Activated CD4-positive, alpha-beta T cell treated with anti-CD3 and anti-CD28 coated beads, Interleukin-2, amount 10 ng/mL, durations not matched to agents 24 days and 14 days (primary cell): ENCODE measurements at regions not wholly inside any gene's neighbourhood (a gene's known extent, or its start where the extent isn't known, plus 50 kb on each side); places are given as distances from the start of the nearest gene placed in this dataset.

ENCODE experiments used
- DNase-seq: peaks from one replicate; pipeline ENCODE4 v3.0.0; 2022
- H3K27ac Mint-ChIP-seq: one replicate; pipeline ENCODE4 v1.8.0; 2022; ENCODE audit warnings: mild to moderate bottlenecking, mixed read lengths
- H3K27me3 Mint-ChIP-seq: one replicate; pipeline ENCODE4 v1.8.0; 2022; ENCODE audit warnings: mixed read lengths
- H3K36me3 Mint-ChIP-seq: one replicate; pipeline ENCODE4 v1.8.0; 2022; ENCODE audit warnings: low read depth, mild to moderate bottlenecking, mixed read lengths
- H3K4me1 Mint-ChIP-seq: one replicate; pipeline ENCODE4 v1.8.0; 2021; ENCODE audit warnings: mixed read lengths
- H3K4me3 Mint-ChIP-seq: one replicate; pipeline ENCODE4 v1.8.0; 2022; ENCODE audit warnings: mild to moderate bottlenecking, moderate library complexity, mixed read lengths
- H3K9me3 Mint-ChIP-seq: one replicate; pipeline ENCODE4 v1.8.0; 2021; ENCODE audit warnings: mixed read lengths
- intact Hi-C: fragments of 100-400 bp; cut with micrococcal nuclease; formaldehyde crosslinking; loops from one replicate; pipeline ENCODE4 v1.15.1; 2023

DNA sequence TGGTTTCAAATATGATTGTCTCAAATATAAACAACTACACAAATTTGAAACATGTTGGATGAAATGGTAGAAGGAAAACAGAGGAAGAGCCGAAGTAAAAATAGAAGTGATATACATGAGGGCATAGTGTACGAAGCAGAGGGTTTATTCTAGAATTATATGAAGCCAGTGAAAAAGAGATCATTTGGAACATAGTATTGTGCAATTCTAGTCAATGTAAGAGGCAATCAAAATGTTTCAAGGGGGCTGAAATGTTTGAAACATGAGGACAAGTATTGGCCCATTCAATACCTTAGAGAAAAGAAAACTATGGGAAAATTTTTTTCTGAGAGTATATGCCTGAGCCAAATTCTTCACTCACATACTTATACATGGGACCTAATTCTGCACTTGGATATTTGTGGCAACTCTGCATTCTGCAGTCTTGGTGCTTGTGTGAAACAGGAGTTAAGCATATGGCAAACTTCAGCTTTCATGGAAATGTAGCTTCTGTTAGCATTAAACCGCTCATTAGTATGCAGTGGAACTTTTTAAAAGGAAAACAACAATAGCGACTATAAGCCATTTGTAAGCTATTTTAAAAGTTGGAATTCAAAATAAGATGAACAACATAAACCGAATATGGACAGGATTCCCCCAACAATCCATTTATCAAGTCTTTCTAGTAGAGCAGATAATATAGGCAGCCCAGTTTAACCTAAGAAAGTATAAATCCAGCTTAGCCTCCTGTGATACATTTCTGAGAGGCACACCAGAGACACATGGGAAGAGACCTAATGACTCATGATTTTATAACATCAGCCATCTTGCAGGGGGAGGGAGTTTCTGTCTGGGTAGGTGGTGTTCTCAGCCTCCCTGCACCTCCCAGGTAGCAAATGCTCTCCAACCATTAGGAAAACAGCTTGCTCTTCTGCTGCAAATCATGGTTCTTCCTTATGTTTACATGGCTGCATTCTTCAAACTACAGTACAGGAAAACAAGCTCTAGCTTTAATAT is 197.8 kb downstream of the PAX3 start:
- Mint-ChIP-seq H3K36me3 (no peaks in the 10 kb centered on the region), H3K9me3 (no peaks in the 10 kb centered on the region), H3K4me1 (no peaks in the 10 kb centered on the region), H3K4me3 (no peak overlapping the region), H3K27me3 (peaks cover 3% of the 10 kb centered on the region), H3K27ac (no peak overlapping the region)
- DNase-seq = no peak
- intact Hi-C loops = no loop called here

DNA sequence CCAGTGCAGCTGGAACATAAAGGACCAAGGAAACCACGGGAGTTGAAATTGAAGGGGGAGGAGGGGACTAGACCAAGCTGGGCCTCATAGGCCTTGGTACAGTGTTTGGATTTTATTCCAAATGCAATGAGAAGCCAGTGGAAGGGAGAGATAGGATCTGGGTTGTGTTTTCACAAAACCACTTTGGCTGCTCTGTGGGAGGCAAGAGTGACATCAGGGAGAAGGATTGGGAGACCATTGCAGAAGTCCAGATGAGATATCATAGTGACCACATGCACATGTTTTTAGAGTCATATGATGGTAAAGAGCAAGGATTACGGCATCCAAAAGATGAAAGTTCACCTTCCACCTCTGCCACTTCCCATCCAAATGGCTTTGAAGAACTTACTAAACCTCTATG is 210.2 kb downstream of the PAX3 start:
- Mint-ChIP-seq H3K36me3 (no peaks in the 10 kb centered on the region), H3K4me3 (no peak overlapping the region), H3K27me3 (no peaks in the 10 kb centered on the region), H3K9me3 (no peaks in the 10 kb centered on the region), H3K27ac (no peak overlapping the region), H3K4me1 (no peaks in the 10 kb centered on the region)
- DNase-seq = no peak
- intact Hi-C loops = no loop called here

DNA sequence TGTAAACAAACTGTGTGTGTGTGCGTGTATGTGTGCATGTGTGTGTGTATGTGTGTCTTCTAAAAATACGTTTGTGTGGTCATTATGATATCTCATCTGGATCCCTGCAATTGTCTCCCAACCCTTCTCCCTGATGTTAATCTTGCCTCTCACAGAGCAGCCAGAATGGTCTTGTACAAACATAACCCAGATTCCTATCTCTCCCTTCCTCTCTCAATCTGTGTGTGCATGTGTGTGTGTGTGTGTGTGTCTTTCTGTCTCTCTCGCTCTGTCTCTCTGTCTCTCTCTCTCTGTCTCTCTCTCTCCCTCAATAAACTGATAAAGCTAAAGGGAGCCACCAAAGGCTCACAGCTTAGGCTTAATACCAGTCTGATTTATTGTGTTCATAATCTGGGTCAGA is 210.8 kb downstream of the PAX3 start:
- no peak for DNase-seq
- no peaks in the 10 kb centered on the region for H3K36me3 Mint-ChIP-seq
- intact Hi-C loops = no loop called here
- no peaks in the 10 kb centered on the region for H3K27me3 Mint-ChIP-seq
- no peaks in the 10 kb centered on the region for H3K4me1 Mint-ChIP-seq
- no peak overlapping the region for H3K4me3 Mint-ChIP-seq
- no peaks in the 10 kb centered on the region for H3K9me3 Mint-ChIP-seq
- no peak overlapping the region for H3K27ac Mint-ChIP-seq

DNA sequence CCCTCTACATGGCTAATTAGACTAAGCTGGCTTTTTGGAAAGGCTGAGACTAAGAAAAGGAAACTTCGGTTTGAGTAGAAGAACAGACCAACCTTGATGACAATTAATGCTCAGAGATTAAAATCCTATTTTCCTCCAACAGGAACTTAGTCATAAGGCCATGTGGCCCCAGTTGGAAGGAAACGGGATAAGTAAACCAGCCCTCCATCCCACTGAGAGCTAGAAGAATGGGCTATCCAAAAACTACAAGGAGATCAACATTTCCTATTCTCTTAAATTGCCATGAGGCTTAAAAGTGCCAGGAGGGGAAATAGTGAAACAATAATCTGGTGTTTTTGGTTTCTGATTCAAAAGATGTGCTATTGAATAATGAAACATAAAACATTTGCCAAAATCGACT is 216.6 kb downstream of the PAX3 start:
- intact Hi-C loops = no loop called here
- Mint-ChIP-seq H3K36me3 (no peaks in the 10 kb centered on the region), H3K27me3 (no peaks in the 10 kb centered on the region), H3K4me3 (no peak overlapping the region), H3K27ac (no peak overlapping the region), H3K9me3 (no peaks in the 10 kb centered on the region), H3K4me1 (no peaks in the 10 kb centered on the region)
- DNase-seq = no peak

DNA sequence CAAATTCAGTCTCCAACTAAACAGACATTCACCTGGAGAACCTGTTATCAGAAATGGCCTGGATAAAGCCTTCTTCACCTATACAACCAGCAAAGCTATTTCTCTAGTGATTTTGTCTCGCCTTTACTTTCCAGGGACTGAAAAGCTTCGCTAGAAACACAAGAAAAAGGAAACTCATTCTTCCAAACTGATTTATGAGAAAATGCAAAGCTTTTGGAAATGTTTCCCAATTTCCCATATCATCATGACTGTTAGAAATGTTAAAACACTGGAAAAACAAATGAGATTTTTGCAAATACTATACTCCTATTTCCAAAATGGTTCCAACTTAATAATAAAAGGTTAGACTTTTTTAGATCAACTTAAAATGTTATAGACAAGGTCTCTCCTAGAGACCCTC is 218.7 kb downstream of the PAX3 start:
- intact Hi-C loops = no loop called here
- H3K9me3 Mint-ChIP-seq = no peaks in the 10 kb centered on the region
- H3K36me3 Mint-ChIP-seq = no peaks in the 10 kb centered on the region
- no peak overlapping the region for H3K4me3 Mint-ChIP-seq
- no peaks in the 10 kb centered on the region for H3K4me1 Mint-ChIP-seq
- H3K27ac Mint-ChIP-seq = no peak overlapping the region
- H3K27me3 Mint-ChIP-seq = no peaks in the 10 kb centered on the region
- no peak for DNase-seq

DNA sequence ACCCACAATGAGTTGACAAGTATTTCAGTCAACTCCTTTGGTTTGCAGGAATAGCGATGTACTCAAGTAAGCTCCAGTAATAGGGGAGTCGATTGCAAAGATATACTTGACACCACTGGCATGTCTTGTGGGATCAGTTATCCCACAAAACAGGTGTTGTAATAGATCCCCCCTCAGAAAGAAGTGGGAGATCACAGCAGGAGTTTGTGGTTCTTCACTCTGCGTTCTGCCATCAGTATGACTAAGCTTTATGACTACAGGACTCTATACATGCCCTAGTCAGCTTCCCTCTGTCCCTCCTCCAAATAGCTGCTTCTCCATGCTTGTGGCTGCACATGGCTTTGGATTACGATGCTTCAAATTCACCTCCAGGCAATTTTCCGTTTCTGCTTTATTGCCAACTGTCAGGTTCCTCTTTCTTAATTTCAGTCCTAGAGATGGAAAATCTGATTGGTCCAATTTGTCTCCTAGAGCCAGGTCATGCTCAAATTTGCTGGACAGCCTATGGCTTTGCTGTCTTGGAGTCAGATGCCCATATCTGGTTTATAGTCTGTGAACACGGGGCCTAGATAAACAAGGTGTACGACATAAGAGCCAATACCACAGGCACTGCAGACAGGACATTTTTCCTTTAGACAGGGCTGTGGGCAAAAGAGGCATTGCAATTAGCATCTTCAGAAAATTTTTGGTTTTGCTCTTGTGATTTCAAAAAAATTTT is 221.7 kb downstream of the PAX3 start:
- Mint-ChIP-seq H3K36me3 (no peaks in the 10 kb centered on the region), H3K4me3 (no peak overlapping the region), H3K27me3 (no peaks in the 10 kb centered on the region), H3K4me1 (no peaks in the 10 kb centered on the region), H3K9me3 (no peaks in the 10 kb centered on the region), H3K27ac (no peak overlapping the region)
- no peak for DNase-seq
- intact Hi-C loops = no loop called here

DNA sequence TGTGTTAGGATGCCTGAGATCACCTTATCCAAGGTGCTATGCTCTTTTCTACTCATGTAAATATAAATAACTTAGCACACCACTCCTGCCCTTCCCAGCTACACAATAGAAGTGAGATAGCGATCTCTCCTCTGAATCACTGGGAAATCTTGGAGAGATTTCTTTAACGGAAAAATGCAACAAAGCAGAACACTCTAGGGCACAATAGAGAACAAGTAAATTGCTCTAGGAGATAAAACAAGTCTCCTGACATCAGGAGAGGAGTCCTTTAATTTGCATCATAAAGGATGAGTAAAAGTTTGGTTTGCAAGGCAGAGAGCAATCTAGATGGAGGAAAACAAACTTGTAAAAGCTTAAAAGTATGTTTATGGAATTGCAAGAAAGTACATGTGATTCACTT is 224.1 kb downstream of the PAX3 start:
- H3K36me3 Mint-ChIP-seq = no peaks in the 10 kb centered on the region
- H3K9me3 Mint-ChIP-seq = no peaks in the 10 kb centered on the region
- no peaks in the 10 kb centered on the region for H3K27me3 Mint-ChIP-seq
- H3K4me3 Mint-ChIP-seq = no peak overlapping the region
- H3K27ac Mint-ChIP-seq = no peak overlapping the region
- no peak for DNase-seq
- intact Hi-C loops = no loop called here
- no peaks in the 10 kb centered on the region for H3K4me1 Mint-ChIP-seq

DNA sequence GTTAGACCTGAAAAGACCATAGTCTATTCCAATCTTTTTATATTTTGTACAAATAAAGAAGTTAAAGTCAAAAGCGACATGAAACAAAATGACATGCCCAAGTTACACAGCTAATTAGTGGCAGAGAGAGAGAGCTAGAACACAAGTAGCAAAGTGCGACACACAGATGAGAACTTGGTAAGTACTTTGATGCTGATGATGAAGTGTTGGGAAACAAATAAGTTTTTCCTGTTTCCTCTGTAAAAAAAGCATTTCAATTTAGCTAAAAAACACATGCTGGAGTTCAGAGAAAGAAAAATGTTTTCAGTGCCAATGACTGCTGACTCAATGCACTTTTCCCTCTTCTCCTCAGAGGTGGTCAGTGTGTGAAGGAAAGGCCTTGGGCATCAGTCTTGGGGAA is 226.9 kb downstream of the PAX3 start:
- Mint-ChIP-seq H3K36me3 (no peaks in the 10 kb centered on the region), H3K4me3 (no peak overlapping the region), H3K27ac (no peak overlapping the region), H3K27me3 (peaks cover 1% of the 10 kb centered on the region), H3K9me3 (no peaks in the 10 kb centered on the region), H3K4me1 (no peaks in the 10 kb centered on the region)
- no peak for DNase-seq
- intact Hi-C loops = no loop called here

DNA sequence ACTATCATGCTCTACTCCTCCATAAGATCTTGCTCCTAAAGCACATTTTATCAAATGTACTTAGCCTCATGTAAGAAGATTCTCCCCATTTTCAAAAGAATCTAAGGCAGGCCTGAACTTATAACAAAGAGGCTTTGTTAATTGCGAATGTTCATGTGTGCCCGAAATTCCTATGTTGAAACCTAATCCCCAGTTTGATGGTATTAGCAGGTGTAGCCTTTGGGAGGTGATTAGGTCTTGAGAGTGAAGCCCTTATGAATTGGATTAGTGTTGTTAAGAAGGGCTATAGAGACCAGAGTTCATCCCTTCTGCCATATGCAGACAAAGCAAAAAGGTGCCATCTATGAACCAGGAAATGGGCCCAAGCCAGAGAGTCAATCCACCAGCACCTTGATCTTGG is 234.5 kb downstream of the PAX3 start:
- Mint-ChIP-seq H3K36me3 (no peaks in the 10 kb centered on the region), H3K9me3 (no peaks in the 10 kb centered on the region), H3K4me3 (no peak overlapping the region), H3K27ac (no peak overlapping the region), H3K4me1 (no peaks in the 10 kb centered on the region), H3K27me3 (peaks cover 1% of the 10 kb centered on the region)
- DNase-seq = no peak
- intact Hi-C loops = no loop called here

DNA sequence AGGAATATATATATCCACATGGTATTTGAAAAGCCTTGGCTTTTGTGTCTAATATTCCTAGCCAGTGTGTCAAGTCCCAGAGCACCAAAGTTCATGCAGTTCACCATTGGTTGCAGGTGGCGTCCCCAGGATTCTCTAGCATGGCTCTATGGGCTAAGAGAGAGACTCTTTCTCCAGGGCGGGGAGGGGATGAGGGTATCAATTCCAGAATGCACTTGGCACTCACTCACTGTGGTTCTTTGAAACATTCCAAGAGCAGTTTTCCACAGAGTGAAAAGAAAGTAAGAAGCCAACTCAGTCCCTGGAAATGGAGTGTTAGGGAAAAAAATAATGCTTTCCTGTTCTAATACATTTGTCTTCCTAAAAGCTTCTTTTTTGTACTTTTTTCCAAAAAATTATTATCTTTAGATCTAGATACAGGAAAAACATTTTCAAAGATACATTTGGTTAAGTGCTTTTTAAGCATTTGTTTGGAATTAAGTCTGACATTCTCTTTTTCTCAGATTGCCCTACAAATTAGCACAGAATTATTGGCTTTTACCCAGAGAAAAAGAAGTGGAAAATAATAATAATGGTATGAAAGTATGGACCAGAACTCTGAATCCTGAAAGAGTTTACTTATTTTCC is 239.9 kb downstream of the PAX3 start:
- DNase-seq = no peak
- Mint-ChIP-seq H3K27ac (no peak overlapping the region), H3K9me3 (no peaks in the 10 kb centered on the region), H3K27me3 (peaks cover 13% of the 10 kb centered on the region), H3K4me3 (no peak overlapping the region), H3K4me1 (no peaks in the 10 kb centered on the region), H3K36me3 (no peaks in the 10 kb centered on the region)
- intact Hi-C loops = loop anchor here (5.0 to 10.0 kb wide), 2 partner anchors 256 to 503 kb away; no protein-coding TSS in a partner anchor

DNA sequence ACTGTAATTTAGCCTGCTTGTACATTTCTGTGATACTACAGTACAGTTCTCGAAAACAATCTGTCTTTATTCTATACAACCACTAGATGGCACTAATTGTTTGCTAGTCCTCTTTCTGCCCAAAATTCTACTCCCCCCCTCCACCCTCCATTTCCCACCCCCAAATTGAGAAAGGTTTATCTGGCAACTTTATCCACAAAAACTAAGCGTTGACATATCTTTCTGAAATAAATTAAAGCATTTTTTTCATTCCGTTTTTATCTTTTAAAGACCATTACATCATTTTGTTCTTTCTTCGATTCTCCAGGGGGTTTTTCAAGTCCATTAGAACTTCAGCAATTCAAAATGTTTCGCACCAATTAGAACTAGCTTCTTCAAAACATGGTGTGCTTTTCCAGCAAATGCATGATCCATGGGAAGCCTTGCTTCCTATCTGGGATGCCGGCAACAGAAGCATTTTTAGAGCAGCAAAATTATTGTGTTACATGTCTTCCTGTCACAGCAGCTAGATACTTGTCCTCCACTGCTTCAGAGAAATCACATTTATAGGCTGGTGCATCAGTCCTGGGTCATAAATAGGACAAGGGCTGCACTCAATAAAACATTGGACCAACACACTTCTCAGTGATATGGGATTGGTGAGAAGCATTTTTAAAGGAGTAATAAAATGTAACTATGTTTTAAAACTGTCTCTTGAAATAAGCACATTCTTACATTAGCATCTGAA is 241.3 kb downstream of the PAX3 start:
- no peaks in the 10 kb centered on the region for H3K4me1 Mint-ChIP-seq

DNA sequence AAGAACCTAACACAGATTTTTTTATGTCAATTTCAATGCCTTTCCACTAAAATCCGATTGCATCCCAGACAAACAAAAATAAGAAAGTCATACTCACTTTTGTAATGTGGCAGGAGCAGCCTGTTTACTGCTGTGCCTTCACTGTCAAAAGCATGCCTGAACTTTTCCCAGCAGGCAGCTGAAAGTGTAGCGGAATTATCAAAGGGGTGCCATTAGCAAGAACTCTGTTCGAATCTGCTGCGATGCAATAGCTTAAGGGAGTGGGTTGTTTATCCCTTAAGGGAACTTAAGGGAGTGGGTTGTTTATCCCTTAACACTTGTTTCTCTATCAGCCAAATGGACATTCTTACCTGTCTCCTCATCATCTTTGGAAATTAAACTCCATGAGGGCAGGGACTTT is 243.5 kb downstream of the PAX3 start:
- no peaks in the 10 kb centered on the region for H3K4me1 Mint-ChIP-seq
- H3K36me3 Mint-ChIP-seq = no peaks in the 10 kb centered on the region
- intact Hi-C loops = loop anchor here (5.0 to 10.0 kb wide), 2 partner anchors 259 to 507 kb away; no protein-coding TSS in a partner anchor
- no peak overlapping the region for H3K4me3 Mint-ChIP-seq
- H3K27ac Mint-ChIP-seq = no peak overlapping the region
- H3K9me3 Mint-ChIP-seq = no peaks in the 10 kb centered on the region
- H3K27me3 Mint-ChIP-seq = peaks cover 19% of the 10 kb centered on the region
- DNase-seq = no peak

More for the DNA sequence above, 241.3 kb downstream of the PAX3 start:
- no peak for DNase-seq
- Mint-ChIP-seq H3K27ac (no peak overlapping the region), H3K36me3 (no peaks in the 10 kb centered on the region), H3K4me3 (no peak overlapping the region), H3K27me3 (peaks cover 19% of the 10 kb centered on the region), H3K9me3 (no peaks in the 10 kb centered on the region)
- intact Hi-C loops = loop anchor here (5.0 to 10.0 kb wide), 2 partner anchors 257 to 505 kb away; no protein-coding TSS in a partner anchor

DNA sequence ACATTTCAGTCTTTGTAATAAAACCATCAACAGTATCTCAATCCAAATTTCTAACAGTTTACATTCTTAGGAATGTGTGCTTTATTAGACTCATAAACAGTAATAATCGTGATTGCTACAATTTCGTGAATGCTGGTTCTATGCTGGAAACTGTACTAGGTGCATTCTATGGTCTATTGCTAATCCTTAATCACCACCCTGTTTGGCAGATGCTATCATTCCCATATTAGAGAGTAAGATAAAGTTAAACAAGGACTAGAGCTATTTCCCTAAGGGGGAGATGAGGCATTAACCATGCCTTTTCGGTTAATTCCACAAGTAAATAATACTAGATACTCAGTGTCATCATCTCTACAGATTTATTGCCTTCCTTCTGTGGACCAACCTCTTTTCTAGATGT is 244.0 kb downstream of the PAX3 start:
- Mint-ChIP-seq H3K27ac (no peak overlapping the region), H3K9me3 (no peaks in the 10 kb centered on the region), H3K4me3 (no peak overlapping the region), H3K4me1 (no peaks in the 10 kb centered on the region), H3K27me3 (peaks cover 19% of the 10 kb centered on the region), H3K36me3 (no peaks in the 10 kb centered on the region)
- no peak for DNase-seq
- intact Hi-C loops = loop anchor here (5.0 to 10.0 kb wide), 2 partner anchors 260 to 507 kb away; no protein-coding TSS in a partner anchor
